ENCODE measurements at regions not wholly inside any gene's neighbourhood (a gene's known extent, or its start where the extent isn't known, plus 50 kb on each side); places are given as distances from the start of the nearest gene placed in this dataset.

DNA sequence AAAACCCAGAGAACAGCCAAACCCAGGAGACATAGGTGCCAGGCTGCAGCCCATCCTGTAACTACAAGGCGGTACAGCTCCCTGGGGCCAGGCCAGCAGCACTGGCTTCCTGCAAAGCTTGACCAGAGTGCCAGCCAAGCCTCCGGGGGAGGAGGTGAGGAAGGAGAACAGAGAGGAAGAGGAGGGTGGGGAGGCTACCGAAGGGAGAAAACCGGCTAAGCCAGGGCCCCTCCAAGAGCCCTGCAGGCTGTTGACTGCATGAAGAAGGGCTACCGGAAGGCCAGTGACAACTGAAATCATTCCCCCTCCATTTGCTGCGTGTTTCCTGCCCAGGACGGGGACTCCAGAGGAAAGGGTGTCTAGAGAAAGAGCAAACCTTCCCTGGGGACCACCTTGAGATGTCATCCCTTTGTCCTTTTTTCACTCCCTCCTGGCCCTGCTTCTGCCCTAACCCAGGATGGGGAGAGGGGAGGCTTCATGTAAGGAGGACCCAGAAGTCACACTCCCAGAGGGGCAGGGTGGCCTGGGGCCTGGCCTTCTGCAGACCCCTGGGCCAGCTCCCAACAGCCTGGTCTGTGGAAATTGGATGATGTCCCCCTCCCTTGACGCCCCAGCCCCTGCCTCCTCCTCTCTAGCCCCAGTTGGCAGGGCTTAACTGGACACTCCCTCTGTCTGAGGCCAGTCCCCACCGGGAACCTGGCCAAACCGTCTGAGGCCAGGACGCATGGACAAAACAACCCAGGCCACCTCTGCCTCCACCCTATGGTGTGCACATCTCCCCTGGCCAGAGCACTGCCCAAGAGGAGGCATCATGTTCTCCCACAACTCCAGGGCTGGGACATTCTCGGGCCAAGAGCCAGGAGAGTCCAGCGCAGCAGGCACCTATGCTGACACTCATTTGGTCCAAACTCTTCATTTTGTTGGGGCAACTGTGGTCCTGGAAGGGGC, 207.8 kb downstream of the CYP26B1 start:
- TF ChIP-seq EP300 (IDR thresholded peaks at IDR 0.05), result no peak
- no peak for TF ChIP-seq POLR2A (IDR thresholded peaks at IDR 0.05)
